Lung (tissue), 11 donors: ENCODE measurements at regions not wholly inside any gene's neighbourhood (a gene's known extent, or its start where the extent isn't known, plus 50 kb on each side); places are given as distances from the start of the nearest gene placed in this dataset.

ENCODE experiments used
- ATAC-seq: fragments of 200-7000 bp; cut with Tn5 transposase; one replicate; pipeline ENCODE4 v1.9.1; 2020; ENCODE audit warnings: moderate number of reproducible peaks; ENCODE audit not compliant: insufficient read depth, low FRiP score
- DNase-seq, 3 donors: peaks; one replicate each; pipeline ENCODE4 v3.0.0-alpha.2; 2013 to 2017
- H3K27ac ChIP-seq, 2 donors: one replicate each; pipeline ENCODE4 v1.5.1; 2013; ENCODE audit warnings: mild to moderate bottlenecking in 2 of 2, moderate library complexity in 2 of 2, control low read depth in 1 of 2, inconsistent platforms in 1 of 2, low read depth in 1 of 2, low read length in 1 of 2
- H3K27me3 ChIP-seq, 3 donors: one replicate each; pipeline ENCODE4 v1.5.1; 2013; ENCODE audit warnings: low read length in 2 of 3; ENCODE audit not compliant: control insufficient read depth in 3 of 3, insufficient read depth in 3 of 3
- H3K36me3 ChIP-seq, 4 donors: one replicate each; pipeline ENCODE4 v1.5.1; 2013; ENCODE audit warnings: low read length in 4 of 4, mild to moderate bottlenecking in 1 of 4, moderate library complexity in 1 of 4; ENCODE audit not compliant: control insufficient read depth in 4 of 4, insufficient read depth in 4 of 4
- H3K4me1 ChIP-seq, 5 donors: one replicate each; pipeline ENCODE4 v1.5.1; 2013; ENCODE audit warnings: low read length in 5 of 5, mild to moderate bottlenecking in 2 of 5, moderate library complexity in 1 of 5; ENCODE audit not compliant: control insufficient read depth in 5 of 5, insufficient read depth in 5 of 5
- H3K4me3 ChIP-seq: one replicate; pipeline ENCODE4 v1.5.1; 2013; ENCODE audit warnings: mild to moderate bottlenecking, control low read depth, moderate library complexity
- H3K9ac ChIP-seq, 2 donors: one replicate each; pipeline ENCODE4 v1.5.1; 2013; ENCODE audit warnings: low read length in 2 of 2, control low read depth in 1 of 2; ENCODE audit not compliant: insufficient read depth in 1 of 2
- H3K9me3 ChIP-seq, 4 donors: one replicate each; pipeline ENCODE4 v1.5.1; 2013; ENCODE audit warnings: low read length in 3 of 4, mild to moderate bottlenecking in 1 of 4, moderate library complexity in 1 of 4; ENCODE audit not compliant: control insufficient read depth in 4 of 4, insufficient read depth in 3 of 4
- CTCF ChIP-seq: IDR thresholded peaks from 2 replicates; pipeline ENCODE4 v1.5.1; 2012; ENCODE audit warnings: mild to moderate bottlenecking; ENCODE audit errors: control extremely low read depth, extremely low read depth
- WGBS, 2 donors: extraction: QIAGEN DNeasy Blood & Tissue Kit; methylation state at CpG; one replicate each; pipeline ENCODE4 v1.1.7; 2013; 5-methylcytosine and 5-hydroxymethylcytosine counted together
- donor health status: control.
- donor health status: control.
- donor health status: Bipolar disorder and iron deficiency.
- donor health status: healthy.
- donor health status: DM: yes; HTN: yes; CAD: no.

- H3K9me3 ChIP-seq, result peaks cover 0 to 12% (median under 1%) of the 10 kb centered on the region in 4 donors
- ATAC-seq (no peak), DNase-seq (no peak)
- no peaks in the 10 kb centered on the region for H3K4me1 ChIP-seq
- H3K27me3 ChIP-seq, result no peaks in the 10 kb centered on the region
- no peak overlapping the region for H3K27ac ChIP-seq
- no peak overlapping the region for H3K9ac ChIP-seq
- no peak for TF ChIP-seq CTCF
- 73 to 79% methylated on average over 7 of the region's 7 CpGs for WGBS, 2 donors
- H3K36me3 ChIP-seq, result no peaks in the 10 kb centered on the region
- no peak overlapping the region for H3K4me3 ChIP-seq
Observed at GRCh38 chr1:181918880-181919525, 142.5 kb downstream of the ZNF648 start.

- Histone ChIP-seq H3K4me1 (no peaks in the 10 kb centered on the region), H3K27me3 (no peaks in the 10 kb centered on the region), H3K27ac (no peak overlapping the region), H3K4me3 (no peak overlapping the region), H3K9me3 (peaks cover 0 to 4% (median 0%) of the 10 kb centered on the region in 4 donors), H3K36me3 (no peaks in the 10 kb centered on the region), H3K9ac (no peak overlapping the region)
- 82 to 95% methylated on average over 1 of the region's 1 CpG for WGBS, 2 donors
- DNase-seq (no peak), ATAC-seq (no peak)
- TF ChIP-seq CTCF, result no peak
Observed at GRCh38 chr1:181911715-181912114, 149.8 kb downstream of the ZNF648 start.

- Histone ChIP-seq H3K4me3 (no peak overlapping the region), H3K9ac (no peak overlapping the region), H3K4me1 (no peaks in the 10 kb centered on the region), H3K27me3 (no peaks in the 10 kb centered on the region), H3K36me3 (no peaks in the 10 kb centered on the region), H3K27ac (no peak overlapping the region), H3K9me3 (peaks cover 0 to 4% (median 0%) of the 10 kb centered on the region in 4 donors)
- DNase-seq (no peak), ATAC-seq (no peak)
- 75 to 83% methylated on average over 2 of the region's 2 CpGs for WGBS, 2 donors
- no peak for TF ChIP-seq CTCF
Observed at GRCh38 chr1:181910905-181911304, 150.6 kb downstream of the ZNF648 start.

GRCh38 chr1:181909010-181909409, 152.5 kb downstream of the ZNF648 start:
- Histone ChIP-seq H3K4me1 (no peaks in the 10 kb centered on the region), H3K4me3 (no peak overlapping the region), H3K9ac (no peak overlapping the region), H3K36me3 (no peaks in the 10 kb centered on the region), H3K27ac (no peak overlapping the region), H3K27me3 (no peaks in the 10 kb centered on the region), H3K9me3 (peaks cover 0 to 4% (median 0%) of the 10 kb centered on the region in 4 donors)
- no peak for DNase-seq
- TF ChIP-seq CTCF, result no peak
- ATAC-seq, result no peak
- WGBS, 2 donors, result 57 to 72% methylated on average over 1 of the region's 1 CpG
